ENCODE measurements at regions not wholly inside any gene's neighbourhood (a gene's known extent, or its start where the extent isn't known, plus 50 kb on each side); places are given as distances from the start of the nearest gene placed in this dataset.

DNA sequence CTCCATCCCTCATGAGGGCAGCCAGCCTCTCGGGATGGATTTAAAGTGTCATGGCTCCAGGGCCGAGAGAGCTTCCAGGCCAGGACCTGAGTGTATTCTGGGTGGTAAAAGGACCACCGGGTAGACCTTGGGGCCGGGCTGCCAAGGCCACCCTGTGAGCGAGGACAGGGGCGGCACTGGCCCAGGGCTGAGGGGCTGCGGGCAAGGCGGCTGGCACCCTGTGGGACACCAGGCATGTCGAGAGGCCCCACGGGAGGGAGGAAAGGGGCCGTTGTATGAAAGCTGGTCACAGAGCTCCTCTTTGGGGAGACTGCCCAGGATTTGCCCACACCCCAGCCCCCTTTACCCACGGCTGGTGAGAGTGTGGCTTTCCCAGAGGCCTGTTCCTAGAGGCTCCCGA is 92.3 kb upstream of the RTL6 start:
- TF ChIP-seq EZH2phosphoT487 (IDR thresholded peaks at IDR 0.05; ENCODE audit: borderline replicate concordance): no peak
- no peak for TF ChIP-seq ZNF274 (IDR thresholded peaks at IDR 0.05; ENCODE audit: low read depth, low read length)
- TF ChIP-seq JUND (IDR thresholded peaks at IDR 0.05): no peak
- no peak for TF ChIP-seq POLR2AphosphoS5 (IDR thresholded peaks at IDR 0.05; ENCODE audit: low read depth, low read length)
- TF ChIP-seq POLR2A (IDR thresholded peaks at IDR 0.05; ENCODE audit: borderline replicate concordance, extremely low read depth, insufficient read depth, insufficient read length): no peak
- TF ChIP-seq EZH2 (IDR thresholded peaks at IDR 0.05): no peak
- TF ChIP-seq EGR1 (IDR thresholded peaks at IDR 0.05; ENCODE audit: low read depth): no peak
